IMR-90 (cell line): ENCODE measurements at regions not wholly inside any gene's neighbourhood (a gene's known extent, or its start where the extent isn't known, plus 50 kb on each side); places are given as distances from the start of the nearest gene placed in this dataset.

Experiments used
- ATAC-seq: fragments of 200-7000 bp; cut with Tn5 transposase; 2 replicates; pipeline ENCODE4 v1.9.1; 2020; ENCODE audit warnings: low read depth, mild to moderate bottlenecking, moderate library complexity
- BruUV-seq: library from RNA; stranded (reverse); fragments of 400-500 nt; replicated peaks from 2 replicates; lab custom pipeline; 2021; lab: Mats Ljungman, UMichigan
- CTCF ChIA-PET: fragments of 300-600 bp; formaldehyde crosslinking; extraction: SDS; loops from one replicate; lab custom pipeline; 2021; ENCODE audit warnings: antibody characterized with exemption; lab: Yijun Ruan, JAX
- POLR2A ChIA-PET: fragments of 300-600 bp; sonication (Branson Sonifier 250); formaldehyde crosslinking; loops from one replicate; lab custom pipeline; 2022; ENCODE audit warnings: antibody characterized with exemption; ENCODE audit not compliant: unreplicated experiment; lab: Charles Lee
- DNase-seq: peaks from one replicate; pipeline ENCODE4 v3.0.0; 2013
- H2AFZ ChIP-seq: replicated peaks from 2 replicates; pipeline ENCODE3; 2013; ENCODE audit warnings: low read length, mild to moderate bottlenecking; ENCODE audit not compliant: poor library complexity
- H2AK5ac ChIP-seq: 2 replicates; pipeline ENCODE4 v1.6.1; 2013; ENCODE audit warnings: low read depth, low read length, inconsistent platforms
- H2AK9ac ChIP-seq: replicated peaks from 2 replicates; pipeline ENCODE3; 2013; ENCODE audit warnings: mild to moderate bottlenecking, low read depth, low read length, moderate library complexity; ENCODE audit not compliant: poor library complexity
- H2BK120ac ChIP-seq: 2 replicates; pipeline ENCODE4 v1.6.1; 2013; ENCODE audit warnings: low read depth, low read length, inconsistent platforms
- H2BK15ac ChIP-seq: 3 replicates; pipeline ENCODE4 v1.6.1; 2013; ENCODE audit warnings: low read depth, low read length, inconsistent platforms
- H2BK20ac ChIP-seq: 2 replicates; pipeline ENCODE4 v1.6.1; 2013; ENCODE audit warnings: low read depth, mild to moderate bottlenecking, inconsistent platforms, low read length, moderate library complexity
- H2BK5ac ChIP-seq: 2 replicates; pipeline ENCODE4 v1.6.1; 2013; ENCODE audit warnings: mild to moderate bottlenecking, low read depth, low read length, inconsistent platforms; ENCODE audit not compliant: poor library complexity, severe bottlenecking
- H3K14ac ChIP-seq: replicated peaks from 2 replicates; pipeline ENCODE4 v1.6.1; 2013; ENCODE audit warnings: low read depth, low read length, inconsistent platforms
- H3K18ac ChIP-seq: 2 replicates; pipeline ENCODE4 v1.6.1; 2013; ENCODE audit warnings: low read depth, low read length, control low read depth
- H3K23ac ChIP-seq: 2 replicates; pipeline ENCODE4 v1.6.1; 2013; ENCODE audit warnings: low read depth, low read length, inconsistent platforms
- H3K27ac ChIP-seq: 2 replicates; pipeline ENCODE4 v1.5.1; 2013; ENCODE audit warnings: mild to moderate bottlenecking, control low read depth, low read length; ENCODE audit not compliant: insufficient read depth
- H3K27me3 ChIP-seq: 2 replicates; pipeline ENCODE4 v1.6.1; 2013; ENCODE audit warnings: low read length; ENCODE audit not compliant: control insufficient read depth, insufficient read depth
- H3K36me3 ChIP-seq: 2 replicates; pipeline ENCODE4 v1.6.1; 2013; ENCODE audit warnings: low read length, mixed read lengths; ENCODE audit not compliant: control insufficient read depth, insufficient read depth
- H3K4ac ChIP-seq: 2 replicates; pipeline ENCODE4 v1.6.1; 2013; ENCODE audit warnings: low read depth, low read length, inconsistent platforms
- H3K4me1 ChIP-seq: 2 replicates; pipeline ENCODE4 v1.6.1; 2013; ENCODE audit warnings: low read length, mixed read lengths; ENCODE audit not compliant: control insufficient read depth, insufficient read depth
- H3K4me2 ChIP-seq: 2 replicates; pipeline ENCODE4 v1.6.1; 2013; ENCODE audit warnings: low read depth, mild to moderate bottlenecking, control low read depth, low read length, moderate library complexity
- H3K4me3 ChIP-seq: 2 replicates; pipeline ENCODE4 v1.5.1; 2013; ENCODE audit warnings: low read depth, mild to moderate bottlenecking, control low read depth, low read length, moderate library complexity; ENCODE audit not compliant: insufficient read depth
- H3K56ac ChIP-seq: 2 replicates; pipeline ENCODE4 v1.6.1; 2013; ENCODE audit warnings: low read length, inconsistent platforms; ENCODE audit not compliant: insufficient read depth; ENCODE audit errors: extremely low read depth
- H3K79me1 ChIP-seq, 2 experiments: 2 replicates each; pipeline ENCODE4 v1.6.1; 2013; ENCODE audit warnings: low read length in 2 of 2, inconsistent platforms in 1 of 2, low read depth in 1 of 2
- H3K9ac ChIP-seq: 2 replicates; pipeline ENCODE4 v1.6.1; 2013; ENCODE audit warnings: low read depth, low read length, control low read depth
- H3K9me1 ChIP-seq: 2 replicates; pipeline ENCODE4 v1.6.1; 2013; ENCODE audit warnings: low read length, inconsistent platforms; ENCODE audit not compliant: insufficient read depth
- H3K9me3 ChIP-seq: 2 replicates; pipeline ENCODE4 v1.6.1; 2013; ENCODE audit warnings: low read length; ENCODE audit not compliant: control insufficient read depth, insufficient read depth
- H4K20me1 ChIP-seq: 2 replicates; pipeline ENCODE4 v1.6.1; 2013; ENCODE audit warnings: low read length, inconsistent platforms; ENCODE audit not compliant: insufficient read depth
- H4K5ac ChIP-seq: 2 replicates; pipeline ENCODE4 v1.6.1; 2013; ENCODE audit warnings: mild to moderate bottlenecking, low read depth, low read length, control low read depth
- H4K8ac ChIP-seq, 2 experiments: 2 replicates each; pipeline ENCODE4 v1.6.1; 2013; ENCODE audit warnings: low read depth in 2 of 2, low read length in 2 of 2, control low read depth in 1 of 2, inconsistent platforms in 1 of 2
- H4K91ac ChIP-seq: 2 replicates; pipeline ENCODE4 v1.6.1; 2013; ENCODE audit warnings: low read depth, low read length, inconsistent platforms; ENCODE audit not compliant: insufficient read depth
- BHLHE40 ChIP-seq: fragments of 150-350 bp; IDR thresholded peaks from 2 replicates; pipeline ENCODE4 v1.6.1; 2016; ENCODE audit warnings: mild to moderate bottlenecking, low read depth, low read length
- CEBPB ChIP-seq: IDR thresholded peaks from 2 replicates; pipeline ENCODE4 v1.6.1; 2012; ENCODE audit warnings: low read depth, low read length, improper control_type of control experiment
- ELK1 ChIP-seq: fragments of 150-350 bp; IDR thresholded peaks from 2 replicates; pipeline ENCODE4 v1.6.1; 2016; ENCODE audit warnings: low read depth, mild to moderate bottlenecking, low read length, moderate library complexity, borderline replicate concordance
- FOS ChIP-seq: fragments of 150-350 bp; IDR thresholded peaks from 2 replicates; pipeline ENCODE4 v1.6.1; 2016; ENCODE audit warnings: low read depth, low read length
- MAFK ChIP-seq: IDR thresholded peaks from 2 replicates; pipeline ENCODE4 v1.6.1; 2012; ENCODE audit warnings: low read depth, low read length, improper control_type of control experiment
- MAZ ChIP-seq: IDR thresholded peaks from 2 replicates; pipeline ENCODE4 v1.6.1; 2012; ENCODE audit warnings: low read depth, mild to moderate bottlenecking, low read length, improper control_type of control experiment, moderate library complexity, borderline replicate concordance
- NFE2L2 ChIP-seq: fragments of 150-350 bp; IDR thresholded peaks from 2 replicates; pipeline ENCODE4 v1.6.1; 2016; ENCODE audit warnings: low read depth, mild to moderate bottlenecking, low read length
- POLR2A ChIP-seq: IDR thresholded peaks from 2 replicates; pipeline ENCODE4 v1.6.1; 2012; ENCODE audit warnings: mild to moderate bottlenecking, low read depth, low read length
- RAD21 ChIP-seq: IDR thresholded peaks from 2 replicates; pipeline ENCODE4 v1.6.1; 2012; ENCODE audit warnings: low read length, improper control_type of control experiment
- WGBS, 2 experiments: methylation state at CpG; one replicate each; pipeline versions ENCODE4 v1.1.5 to v1.1.7; 2013; ENCODE audit warnings: missing lambda C conversion rate in 2 of 2; ENCODE audit not compliant: insufficient read length in 1 of 2; ENCODE audit errors: extremely low coverage in 2 of 2; 5-methylcytosine and 5-hydroxymethylcytosine counted together
- dilution Hi-C: fragments of 300-500 bp; cut with HindIII; formaldehyde crosslinking; loops from one replicate; pipeline ENCODE4 v1.14.3; 2018; ENCODE audit warnings: low sequenced_read_pairs; ENCODE audit not compliant: unreplicated experiment
- in situ Hi-C: fragments of 300-500 bp; cut with MboI; formaldehyde crosslinking; loops from 3 replicates; pipeline ENCODE4 v1.14.3; 2019; ENCODE audit warnings: low sequenced_read_pairs, inconsistent platforms, mixed read lengths
- intact Hi-C: fragments of 100-400 bp; cut with micrococcal nuclease; formaldehyde crosslinking; loops from 2 replicates; pipeline ENCODE4 v1.10.0; 2022

- BruUV-seq = no TSS peak
- dilution Hi-C loops = no loop called here
These were observed 546.6 kb downstream of the MFSD1 start for GRCh38 chr3:159348431-159348830.

More at GRCh38 chr3:159348431-159348830, 546.6 kb downstream of the MFSD1 start:
- no peak overlapping the region for H3K18ac ChIP-seq
- no peak overlapping the region for H4K5ac ChIP-seq
- no peaks in the 10 kb centered on the region for H3K9me1 ChIP-seq
- H3K36me3 ChIP-seq = no peaks in the 10 kb centered on the region
- H3K9me3 ChIP-seq = no peaks in the 10 kb centered on the region
- no peaks in the 10 kb centered on the region for H4K20me1 ChIP-seq
- no peak overlapping the region for H4K91ac ChIP-seq
- TF ChIP-seq NFE2L2 = no peak
- TF ChIP-seq CEBPB = no peak
- no peak for TF ChIP-seq MAFK
- no peak for TF ChIP-seq RAD21
- TF ChIP-seq MAZ = no peak
- TF ChIP-seq BHLHE40 = no peak
- TF ChIP-seq POLR2A = no peak
- TF ChIP-seq FOS = no peak
- TF ChIP-seq ELK1 = no peak
- DNase-seq (no peak), ATAC-seq (no peak)
- ChIA-PET POLR2A (interaction anchor here (0.6 kb wide), 1 partner anchor 481 kb away, joined by 5 read pairs; no protein-coding TSS in a partner anchor), CTCF (no interaction called here)
- no peak overlapping the region for H2BK20ac ChIP-seq
- no peak overlapping the region for H2AK5ac ChIP-seq
- in situ Hi-C loops = no loop called here
- H2AFZ ChIP-seq = no peak overlapping the region
- H2BK5ac ChIP-seq = no peak overlapping the region
- no peak overlapping the region for H3K27ac ChIP-seq
- no peak overlapping the region for H2BK120ac ChIP-seq
- no peak overlapping the region for H2AK9ac ChIP-seq
- no peak overlapping the region for H3K4ac ChIP-seq
- no peak overlapping the region for H3K56ac ChIP-seq
- intact Hi-C loops = no loop called here
- WGBS, 2 experiments = no CpG with 5 or more reads among the region's 3 CpGs
- H3K14ac ChIP-seq = no peak overlapping the region
- no peak overlapping the region for H3K4me3 ChIP-seq
- H2BK15ac ChIP-seq = no peak overlapping the region
- H3K4me2 ChIP-seq = no peak overlapping the region
- H3K79me1 ChIP-seq = no peaks in the 10 kb centered on the region
- no peak overlapping the region for H4K8ac ChIP-seq
- H3K23ac ChIP-seq = no peak overlapping the region
- H3K27me3 ChIP-seq = no peaks in the 10 kb centered on the region
- H3K9ac ChIP-seq = no peak overlapping the region
- no peaks in the 10 kb centered on the region for H3K4me1 ChIP-seq
